NT2/D1 (cell line): ENCODE measurements at regions not wholly inside any gene's neighbourhood (a gene's known extent, or its start where the extent isn't known, plus 50 kb on each side); places are given as distances from the start of the nearest gene placed in this dataset.

ENCODE experiments used
- DNase-seq: peaks from one replicate; pipeline ENCODE4 v3.0.0-alpha.2; 2011; ENCODE audit warnings: low read depth, low spot score
- H3K27me3 ChIP-seq: 2 replicates; pipeline ENCODE4 v1.6.0; 2011; ENCODE audit warnings: mild to moderate bottlenecking; ENCODE audit not compliant: insufficient read length, insufficient read depth
- H3K36me3 ChIP-seq: 2 replicates; pipeline ENCODE4 v1.6.1; 2011; ENCODE audit warnings: mild to moderate bottlenecking, low read length, mixed read lengths; ENCODE audit not compliant: insufficient read depth, insufficient read length
- H3K4me1 ChIP-seq: 2 replicates; pipeline ENCODE4 v1.5.1; 2011; ENCODE audit not compliant: insufficient read depth, insufficient read length
- H3K4me3 ChIP-seq: 2 replicates; pipeline ENCODE4 v1.5.1; 2011; ENCODE audit warnings: low read depth; ENCODE audit not compliant: insufficient read length
- H3K9ac ChIP-seq: 2 replicates; pipeline ENCODE4 v1.6.0; 2011; ENCODE audit warnings: low read depth; ENCODE audit not compliant: insufficient read length
- H3K9me3 ChIP-seq: 2 replicates; pipeline ENCODE4 v1.5.1; 2011; ENCODE audit warnings: mild to moderate bottlenecking, low read length; ENCODE audit not compliant: insufficient read depth
- SUZ12 ChIP-seq: IDR thresholded peaks from 2 replicates; pipeline ENCODE4 v1.6.1; 2011; ENCODE audit not compliant: insufficient read length, insufficient read depth; ENCODE audit errors: extremely low read depth
- YY1 ChIP-seq: IDR thresholded peaks from 2 replicates; pipeline ENCODE4 v1.6.1; 2011; ENCODE audit not compliant: insufficient read length, insufficient read depth
- ZNF274 ChIP-seq: IDR thresholded peaks from 2 replicates; pipeline ENCODE4 v1.6.1; 2011; ENCODE audit warnings: mild to moderate bottlenecking, low read depth, low read length

DNA sequence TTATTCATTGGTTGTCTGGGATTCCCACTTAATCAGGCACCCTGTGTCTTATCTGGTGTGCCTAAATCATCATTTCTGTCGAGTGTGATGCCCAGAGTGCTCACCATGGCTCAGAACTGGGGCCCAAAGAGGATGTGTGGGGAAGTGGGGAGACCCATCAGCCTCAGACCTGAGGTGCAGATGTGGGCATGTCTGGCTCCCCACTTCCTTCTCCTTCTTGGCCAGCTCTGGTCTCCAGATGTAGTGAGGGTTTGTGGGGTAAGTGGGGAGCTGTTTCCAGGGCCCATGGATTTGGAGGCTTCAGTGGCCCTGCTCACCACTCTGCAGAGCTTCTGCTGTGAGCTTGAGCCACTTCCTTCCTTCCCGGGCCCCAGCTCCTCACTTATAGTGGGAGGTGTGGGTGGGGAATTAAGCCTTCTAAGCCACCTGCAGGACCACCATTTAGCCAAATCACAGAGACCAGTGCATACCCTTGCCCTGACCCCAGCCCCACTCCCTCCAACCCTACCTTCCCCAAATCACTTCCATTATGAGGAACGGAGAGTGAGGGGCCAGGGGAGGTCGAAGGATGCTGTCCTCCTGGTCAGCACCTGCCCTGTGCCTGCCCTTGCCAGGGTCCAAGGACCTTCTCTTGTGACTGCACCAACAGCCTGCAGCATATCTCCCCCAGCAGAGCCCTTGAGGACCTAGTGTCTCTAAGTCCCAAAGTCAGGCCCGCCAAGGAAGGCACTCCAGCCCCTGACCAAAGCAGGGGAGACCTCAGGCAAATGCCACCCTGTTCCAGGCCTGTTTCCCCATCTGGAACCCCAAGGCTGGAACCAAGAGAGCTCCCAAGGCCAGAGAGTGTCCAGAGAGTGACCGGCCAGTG is 278.2 kb upstream of the RTL1 start:
- H3K4me3 ChIP-seq: no peak overlapping the region
- no peaks in the 10 kb centered on the region for H3K27me3 ChIP-seq
- no peak for DNase-seq
- no peaks in the 10 kb centered on the region; the same call in 1 of the 2 replicates for H3K9me3 ChIP-seq
- H3K9ac ChIP-seq: no peak overlapping the region
- H3K36me3 ChIP-seq: no peaks in the 10 kb centered on the region
- peaks cover 2% of the 10 kb centered on the region for H3K4me1 ChIP-seq
- TF ChIP-seq SUZ12 (no peak), ZNF274 (no peak), YY1 (no peak)

DNA sequence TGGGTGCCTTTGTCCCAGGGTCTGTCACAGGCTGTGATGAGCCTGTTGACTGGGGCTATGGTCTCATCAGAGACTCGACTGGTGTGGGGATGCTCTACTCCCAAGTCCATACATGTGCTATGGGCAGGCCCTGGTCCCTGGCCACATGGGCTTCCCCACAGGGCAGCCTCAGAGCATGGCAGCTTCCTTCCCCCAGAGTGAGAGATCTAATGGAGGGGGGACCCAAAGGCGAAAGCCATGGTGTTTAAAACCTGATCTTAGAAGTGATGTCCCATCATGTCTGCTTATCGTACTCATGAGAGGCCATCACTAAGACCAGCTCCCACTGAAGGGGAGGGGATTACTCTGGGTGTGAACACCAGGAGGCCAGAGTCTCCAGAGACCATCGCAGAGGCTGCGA is 279.0 kb upstream of the RTL1 start:
- Histone ChIP-seq H3K36me3 (no peaks in the 10 kb centered on the region), H3K27me3 (no peaks in the 10 kb centered on the region), H3K4me1 (peaks cover 2% of the 10 kb centered on the region), H3K9ac (no peak overlapping the region), H3K9me3 (no peaks in the 10 kb centered on the region; the same call in 1 of the 2 replicates), H3K4me3 (no peak overlapping the region)
- no peak for DNase-seq
- TF ChIP-seq YY1: no peak
- no peak for TF ChIP-seq ZNF274

DNA sequence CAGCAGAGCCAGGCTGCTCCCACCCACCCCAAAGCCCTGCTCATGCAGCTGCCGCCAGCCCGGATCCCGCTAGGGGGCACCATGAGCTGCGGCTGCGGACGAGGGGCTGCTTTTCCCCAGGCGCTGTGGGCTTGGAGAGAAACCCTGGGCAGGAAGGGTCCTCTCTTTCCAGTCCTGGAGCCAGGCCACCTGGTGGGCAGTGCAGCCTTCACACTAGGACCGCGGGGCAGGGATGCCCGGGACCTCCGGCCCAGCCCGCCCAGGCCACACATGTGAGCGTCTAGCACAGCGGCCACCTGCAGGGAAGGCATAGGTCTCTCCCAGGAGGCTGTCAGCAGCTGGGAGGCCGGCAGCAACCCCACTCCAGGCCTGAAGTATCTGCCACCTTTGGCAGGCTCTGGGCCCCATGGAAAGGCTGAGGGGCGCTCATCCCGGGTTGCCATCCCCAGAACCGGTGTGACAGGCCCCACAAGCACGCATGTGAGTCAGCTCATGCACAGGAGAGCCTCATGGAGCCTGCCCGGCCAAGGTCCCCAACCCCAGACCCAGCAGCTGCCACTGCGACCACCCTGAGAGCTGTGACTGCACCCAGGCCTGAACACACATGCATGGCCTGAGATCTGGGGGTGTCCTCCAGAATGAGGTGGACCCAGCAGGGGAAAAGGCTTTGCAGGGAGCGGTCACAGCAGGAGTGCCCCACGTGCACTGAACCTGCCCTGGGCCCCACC is 280.0 kb upstream of the RTL1 start:
- H3K4me1 ChIP-seq: peaks cover 2% of the 10 kb centered on the region
- peak overlapping the region; percentile 42 for H3K9ac ChIP-seq
- no peak overlapping the region for H3K4me3 ChIP-seq
- TF ChIP-seq SUZ12 (no peak), ZNF274 (no peak), YY1 (no peak)
- H3K36me3 ChIP-seq: no peaks in the 10 kb centered on the region
- H3K9me3 ChIP-seq: no peaks in the 10 kb centered on the region; the same call in 1 of the 2 replicates
- H3K27me3 ChIP-seq: no peaks in the 10 kb centered on the region
- peak; percentile 27 for DNase-seq

- H3K4me3 ChIP-seq: no peak overlapping the region
- no peak overlapping the region for H3K9ac ChIP-seq
- no peak for TF ChIP-seq YY1
- TF ChIP-seq ZNF274: no peak
- TF ChIP-seq SUZ12: no peak
- H3K36me3 ChIP-seq: no peaks in the 10 kb centered on the region
- no peak for DNase-seq
- no peaks in the 10 kb centered on the region; the same call in 1 of the 2 replicates for H3K9me3 ChIP-seq
- H3K4me1 ChIP-seq: peaks cover 2% of the 10 kb centered on the region
- H3K27me3 ChIP-seq: no peaks in the 10 kb centered on the region
Observed at GRCh38 chr14:101184104-101184455, 280.6 kb upstream of the RTL1 start.

- Histone ChIP-seq H3K4me1 (peaks cover 2% of the 10 kb centered on the region), H3K9me3 (no peaks in the 10 kb centered on the region; the same call in 1 of the 2 replicates), H3K4me3 (no peak overlapping the region), H3K27me3 (no peaks in the 10 kb centered on the region), H3K9ac (no peak overlapping the region), H3K36me3 (no peaks in the 10 kb centered on the region)
- no peak for DNase-seq
- TF ChIP-seq SUZ12 (no peak), YY1 (no peak), ZNF274 (no peak)
Observed at GRCh38 chr14:101184572-101184971, 281.1 kb upstream of the RTL1 start.

DNA sequence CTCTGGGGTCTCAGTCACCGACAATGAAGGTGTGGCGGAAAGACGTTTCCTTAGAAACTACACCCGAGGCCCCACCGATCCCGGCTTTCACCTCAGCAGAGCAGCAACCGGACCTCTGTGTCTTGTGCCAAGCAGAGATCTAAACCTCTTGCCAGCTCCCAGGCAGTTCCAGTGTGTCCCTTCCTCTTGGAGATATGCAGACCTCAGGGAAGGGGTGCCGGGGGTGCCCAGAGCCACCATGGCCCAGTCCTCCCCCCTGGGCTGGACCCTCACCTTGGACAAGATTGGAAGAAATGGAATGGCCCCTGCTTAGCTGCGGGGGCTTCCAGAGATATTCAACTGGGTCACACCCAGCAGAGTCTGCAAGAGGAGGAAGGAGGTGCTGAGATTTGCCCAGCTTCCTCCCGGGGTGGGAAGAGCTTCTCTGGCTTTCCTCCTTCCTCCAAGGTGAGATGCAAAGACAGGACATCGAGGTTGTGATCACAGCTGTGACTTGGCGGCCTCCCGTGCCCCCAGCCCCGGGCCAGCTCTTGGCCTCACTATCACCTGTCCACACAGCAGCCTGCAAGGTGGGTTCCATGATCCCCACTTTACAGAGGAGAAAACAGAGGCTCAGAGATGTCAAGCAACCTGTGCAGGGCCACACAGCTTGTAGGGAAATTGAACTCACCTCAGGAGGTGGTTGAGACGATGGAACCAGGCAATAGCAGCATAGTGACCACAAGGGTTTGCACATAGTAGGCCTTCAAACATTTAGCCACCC is 281.7 kb upstream of the RTL1 start:
- H3K4me1 ChIP-seq: peaks cover 2% of the 10 kb centered on the region
- no peaks in the 10 kb centered on the region for H3K36me3 ChIP-seq
- no peak for DNase-seq
- no peak overlapping the region for H3K4me3 ChIP-seq
- no peak overlapping the region for H3K9ac ChIP-seq
- H3K9me3 ChIP-seq: no peaks in the 10 kb centered on the region; the same call in 1 of the 2 replicates
- TF ChIP-seq SUZ12 (no peak), ZNF274 (no peak), YY1 (no peak)
- no peaks in the 10 kb centered on the region for H3K27me3 ChIP-seq
